ENCODE measurements at regions not wholly inside any gene's neighbourhood (a gene's known extent, or its start where the extent isn't known, plus 50 kb on each side); places are given as distances from the start of the nearest gene placed in this dataset.

DNA sequence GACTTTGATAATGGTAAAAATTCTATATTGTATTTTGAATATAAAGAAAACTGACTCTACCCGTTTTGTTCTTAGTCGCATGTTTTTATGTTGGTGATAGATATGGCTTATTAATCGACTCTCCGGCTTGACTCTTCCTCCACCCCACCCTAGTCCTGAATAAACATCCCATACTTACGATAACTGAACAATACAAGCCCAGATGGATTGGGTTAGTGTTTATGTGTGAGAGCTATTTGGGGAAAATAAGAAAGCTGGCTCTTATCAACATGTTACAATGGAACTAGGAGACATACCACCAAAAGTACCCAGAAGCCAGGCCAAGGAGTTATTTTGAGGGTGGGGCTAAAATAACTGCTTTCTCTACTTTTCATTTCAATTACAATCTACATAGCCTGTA lies 796.3 kb downstream of the DIAPH3 start:
- no peaks in the 10 kb centered on the region for H3K36me3 ChIP-seq (ENCODE audit: control insufficient read depth in 2 of 2, insufficient read depth in 2 of 2, low read length in 1 of 2)
- BruUV-seq (replicated peaks) = no TSS peak
- no peak for FAIRE-seq

DNA sequence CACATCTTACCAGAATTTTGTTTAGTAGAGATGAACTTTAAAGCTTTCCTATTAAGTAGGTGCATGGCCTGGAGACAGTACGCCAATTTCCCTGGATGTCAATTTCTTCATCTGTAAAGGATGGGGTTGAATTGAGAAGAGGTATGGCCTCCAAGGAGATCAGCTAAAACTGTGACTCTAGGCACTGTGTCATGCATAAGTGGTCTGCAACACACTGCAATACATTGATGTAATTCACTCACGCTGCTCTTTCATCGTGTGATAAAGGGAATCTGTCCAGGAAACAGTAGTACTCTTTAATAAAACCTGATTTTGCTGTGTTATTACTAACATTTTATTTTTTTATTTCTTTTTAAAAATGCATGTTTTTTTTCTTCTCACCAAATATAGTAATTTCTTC lies 795.8 kb downstream of the DIAPH3 start:
- 78% methylated on average over 3 of the region's 3 CpGs for WGBS (ENCODE audit: insufficient coverage, insufficient replicate concordance, low lambda C conversion rate, missing lambda C conversion rate)
- no peak for ATAC-seq
- no peaks in the 10 kb centered on the region for H3K27me3 ChIP-seq (replicated peaks in 1 of 2; ENCODE audit: control insufficient read depth in 2 of 2, insufficient read depth in 2 of 2, low read length in 1 of 2)
- H4K20me1 ChIP-seq (ENCODE audit: control insufficient read depth, insufficient read depth) = no peaks in the 10 kb centered on the region
- no peaks in the 10 kb centered on the region for H3K9me3 ChIP-seq (replicated peaks; ENCODE audit: control insufficient read depth, insufficient read depth, low read length)
- in situ Hi-C loops (cut with MboI) (no loop called here), intact Hi-C loops (cut with micrococcal nuclease; ENCODE audit: unreplicated experiment) (no loop called here)
- no peak overlapping the region for H3K4me2 ChIP-seq (ENCODE audit: control insufficient read depth, insufficient read depth)
- FAIRE-seq = no peak
- H3K27ac ChIP-seq (ENCODE audit: control insufficient read depth, insufficient read depth) = no peak overlapping the region
- H3K36me3 ChIP-seq (ENCODE audit: control insufficient read depth in 2 of 2, insufficient read depth in 2 of 2, low read length in 1 of 2) = no peaks in the 10 kb centered on the region
- H3K4me3 ChIP-seq = no peak overlapping the region
- no TSS peak for BruUV-seq (replicated peaks)
- H3K9ac ChIP-seq (ENCODE audit: control insufficient read depth, insufficient read depth, low read length) = no peak overlapping the region
- no peak overlapping the region for H2AFZ ChIP-seq (ENCODE audit: control insufficient read depth, low read depth, low read length)
- RAD21 ChIA-PET (ENCODE audit: unreplicated experiment) = no interaction called here
- SMC1A ChIA-PET (ENCODE audit: uncharacterized antibody, unreplicated experiment) = interaction anchor here (1.2 to 1.7 kb wide), 2 partner anchors 8 to 24 kb away, joined by 4 read pairs; no protein-coding TSS in a partner anchor
- CTCF ChIA-PET = interaction anchor here (1.1 kb wide), 1 partner anchor 11 kb away, joined by 3 read pairs; no protein-coding TSS in a partner anchor
- POLR2A ChIA-PET = no interaction called here
- no peaks in the 10 kb centered on the region for H3K79me2 ChIP-seq (ENCODE audit: control insufficient read depth, insufficient read depth, low read length)
- DNase-seq (ENCODE audit: low read depth, low spot score) = no peak
- no peaks in the 10 kb centered on the region for H3K4me1 ChIP-seq (ENCODE audit: control insufficient read depth, insufficient read depth, low read length)
- TF ChIP-seq BCLAF1 (IDR thresholded peaks at IDR 0.05) (no peak), JUND (IDR thresholded peaks at IDR 0.05; ENCODE audit: low read depth, low read length) (no peak), FOS (IDR thresholded peaks at IDR 0.05; ENCODE audit: borderline replicate concordance, extremely low read depth, insufficient read length) (no peak), HSF1 (IDR thresholded peaks at IDR 0.05; ENCODE audit: low read depth, low read length) (no peak)

More for the DNA sequence above, 796.3 kb downstream of the DIAPH3 start:
- in situ Hi-C loops (cut with MboI) = no loop called here
- H3K79me2 ChIP-seq (ENCODE audit: control insufficient read depth, insufficient read depth, low read length) = no peaks in the 10 kb centered on the region
- intact Hi-C loops (cut with micrococcal nuclease; ENCODE audit: unreplicated experiment) = no loop called here
- POLR2A ChIA-PET = no interaction called here
- no peak overlapping the region for H3K4me2 ChIP-seq (ENCODE audit: control insufficient read depth, insufficient read depth)
- no peak for DNase-seq (ENCODE audit: low read depth, low spot score)
- no peak overlapping the region for H2AFZ ChIP-seq (ENCODE audit: control insufficient read depth, low read depth, low read length)
- H4K20me1 ChIP-seq (ENCODE audit: control insufficient read depth, insufficient read depth) = no peaks in the 10 kb centered on the region
- no peak overlapping the region for H3K4me3 ChIP-seq
- H3K9ac ChIP-seq (ENCODE audit: control insufficient read depth, insufficient read depth, low read length) = no peak overlapping the region
- H3K27ac ChIP-seq (ENCODE audit: control insufficient read depth, insufficient read depth) = no peak overlapping the region
- TF ChIP-seq FOS (IDR thresholded peaks at IDR 0.05; ENCODE audit: borderline replicate concordance, extremely low read depth, insufficient read length) (no peak), BMI1 (IDR thresholded peaks at IDR 0.05; ENCODE audit: borderline replicate concordance) (no peak), CREM (IDR thresholded peaks at IDR 0.05; ENCODE audit: low read depth) (no peak), ZNF622 (IDR thresholded peaks at IDR 0.05) (no peak), EZH2 (IDR thresholded peaks at IDR 0.05; ENCODE audit: borderline replicate concordance, control insufficient read depth, low read depth, low read length) (no peak), HDAC2 (IDR thresholded peaks at IDR 0.05) (no peak), MYC (IDR thresholded peaks at IDR 0.05; ENCODE audit: insufficient read depth, insufficient read length, insufficient replicate concordance, low read length, severe bottlenecking) (no peak), ASH2L (IDR thresholded peaks at IDR 0.05; ENCODE audit: borderline replicate concordance, low read depth) (no peak), CHD2 (IDR thresholded peaks at IDR 0.05; ENCODE audit: borderline replicate concordance, low read depth, low read length) (no peak), ZZZ3 (IDR thresholded peaks at IDR 0.05; ENCODE audit: control insufficient read depth, insufficient read length, low read depth) (no peak), NR2C1 (IDR thresholded peaks at IDR 0.05) (no peak), CBX5 (IDR thresholded peaks at IDR 0.05; ENCODE audit: low read depth) (no peak)
- TF ChIP-seq, protein P1, sequence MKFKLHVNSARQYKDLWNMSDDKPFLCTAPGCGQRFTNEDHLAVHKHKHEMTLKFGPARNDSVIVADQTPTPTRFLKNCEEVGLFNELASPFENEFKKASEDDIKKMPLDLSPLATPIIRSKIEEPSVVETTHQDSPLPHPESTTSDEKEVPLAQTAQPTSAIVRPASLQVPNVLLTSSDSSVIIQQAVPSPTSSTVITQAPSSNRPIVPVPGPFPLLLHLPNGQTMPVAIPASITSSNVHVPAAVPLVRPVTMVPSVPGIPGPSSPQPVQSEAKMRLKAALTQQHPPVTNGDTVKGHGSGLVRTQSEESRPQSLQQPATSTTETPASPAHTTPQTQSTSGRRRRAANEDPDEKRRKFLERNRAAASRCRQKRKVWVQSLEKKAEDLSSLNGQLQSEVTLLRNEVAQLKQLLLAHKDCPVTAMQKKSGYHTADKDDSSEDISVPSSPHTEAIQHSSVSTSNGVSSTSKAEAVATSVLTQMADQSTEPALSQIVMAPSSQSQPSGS (IDR thresholded peaks at IDR 0.05; ENCODE audit: low read length) = no peak
- WGBS (ENCODE audit: insufficient coverage, insufficient replicate concordance, low lambda C conversion rate, missing lambda C conversion rate) = 46% methylated on average over 5 of the region's 5 CpGs
- CTCF ChIA-PET = no interaction called here
- SMC1A ChIA-PET (ENCODE audit: uncharacterized antibody, unreplicated experiment) = interaction anchor here (1.2 kb wide), 1 partner anchor 24 kb away, joined by 4 read pairs; no protein-coding TSS in a partner anchor
- H3K9me3 ChIP-seq (replicated peaks; ENCODE audit: control insufficient read depth, insufficient read depth, low read length) = no peaks in the 10 kb centered on the region
- no peak for ATAC-seq
- H3K4me1 ChIP-seq (ENCODE audit: control insufficient read depth, insufficient read depth, low read length) = no peaks in the 10 kb centered on the region
- RAD21 ChIA-PET (ENCODE audit: unreplicated experiment) = no interaction called here
- no peaks in the 10 kb centered on the region for H3K27me3 ChIP-seq (replicated peaks in 1 of 2; ENCODE audit: control insufficient read depth in 2 of 2, insufficient read depth in 2 of 2, low read length in 1 of 2)
